Panc1 (cell line): ENCODE measurements at regions not wholly inside any gene's neighbourhood (a gene's known extent, or its start where the extent isn't known, plus 50 kb on each side); places are given as distances from the start of the nearest gene placed in this dataset.

Source experiments
- POLR2AphosphoS5 ChIP-seq: IDR thresholded peaks from 2 replicates; pipeline ENCODE4 v1.6.1; 2012; ENCODE audit warnings: mild to moderate bottlenecking, low read depth, low read length, moderate library complexity
- SIN3A ChIP-seq: IDR thresholded peaks from 2 replicates; pipeline ENCODE4 v1.6.1; 2012; ENCODE audit warnings: low read depth, mild to moderate bottlenecking, low read length, moderate library complexity, borderline replicate concordance; ENCODE audit not compliant: insufficient read depth
- TCF7L2 ChIP-seq: IDR thresholded peaks from 2 replicates; pipeline ENCODE4 v1.6.1; 2011; ENCODE audit warnings: mild to moderate bottlenecking, low read depth, low read length, inconsistent platforms
- TF ChIP-seq, protein P1 (sequence below): fragments of 450-650 bp; IDR thresholded peaks from 2 replicates; pipeline ENCODE4 v1.5.1; 2017; ENCODE audit warnings: mild to moderate bottlenecking

DNA sequence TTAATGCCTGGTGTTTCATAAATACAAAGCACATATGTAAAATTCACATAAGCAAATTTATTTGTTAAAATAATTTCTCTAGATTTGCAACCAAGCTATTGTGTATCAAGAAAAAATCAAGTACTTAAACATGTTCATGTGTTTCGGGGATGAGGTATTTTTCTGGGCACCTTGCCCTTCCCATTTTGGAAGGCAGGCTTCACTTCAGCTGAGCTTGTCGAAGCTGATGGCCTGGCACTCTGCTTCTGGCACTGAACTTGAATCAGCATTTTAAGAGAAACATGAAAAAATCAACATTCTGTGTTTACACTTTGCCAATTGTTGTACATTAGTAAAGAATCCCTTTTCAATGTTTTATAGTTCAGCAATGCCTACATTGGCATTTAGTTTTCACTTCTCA is 179.1 kb upstream of the STEAP4 start:
- TF ChIP-seq, protein P1, sequence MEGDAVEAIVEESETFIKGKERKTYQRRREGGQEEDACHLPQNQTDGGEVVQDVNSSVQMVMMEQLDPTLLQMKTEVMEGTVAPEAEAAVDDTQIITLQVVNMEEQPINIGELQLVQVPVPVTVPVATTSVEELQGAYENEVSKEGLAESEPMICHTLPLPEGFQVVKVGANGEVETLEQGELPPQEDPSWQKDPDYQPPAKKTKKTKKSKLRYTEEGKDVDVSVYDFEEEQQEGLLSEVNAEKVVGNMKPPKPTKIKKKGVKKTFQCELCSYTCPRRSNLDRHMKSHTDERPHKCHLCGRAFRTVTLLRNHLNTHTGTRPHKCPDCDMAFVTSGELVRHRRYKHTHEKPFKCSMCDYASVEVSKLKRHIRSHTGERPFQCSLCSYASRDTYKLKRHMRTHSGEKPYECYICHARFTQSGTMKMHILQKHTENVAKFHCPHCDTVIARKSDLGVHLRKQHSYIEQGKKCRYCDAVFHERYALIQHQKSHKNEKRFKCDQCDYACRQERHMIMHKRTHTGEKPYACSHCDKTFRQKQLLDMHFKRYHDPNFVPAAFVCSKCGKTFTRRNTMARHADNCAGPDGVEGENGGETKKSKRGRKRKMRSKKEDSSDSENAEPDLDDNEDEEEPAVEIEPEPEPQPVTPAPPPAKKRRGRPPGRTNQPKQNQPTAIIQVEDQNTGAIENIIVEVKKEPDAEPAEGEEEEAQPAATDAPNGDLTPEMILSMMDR: no peak
- TF ChIP-seq SIN3A: no peak
- TF ChIP-seq TCF7L2: no peak
- TF ChIP-seq POLR2AphosphoS5: no peak
